ENCODE measurements at regions not wholly inside any gene's neighbourhood (a gene's known extent, or its start where the extent isn't known, plus 50 kb on each side); places are given as distances from the start of the nearest gene placed in this dataset.

DNA sequence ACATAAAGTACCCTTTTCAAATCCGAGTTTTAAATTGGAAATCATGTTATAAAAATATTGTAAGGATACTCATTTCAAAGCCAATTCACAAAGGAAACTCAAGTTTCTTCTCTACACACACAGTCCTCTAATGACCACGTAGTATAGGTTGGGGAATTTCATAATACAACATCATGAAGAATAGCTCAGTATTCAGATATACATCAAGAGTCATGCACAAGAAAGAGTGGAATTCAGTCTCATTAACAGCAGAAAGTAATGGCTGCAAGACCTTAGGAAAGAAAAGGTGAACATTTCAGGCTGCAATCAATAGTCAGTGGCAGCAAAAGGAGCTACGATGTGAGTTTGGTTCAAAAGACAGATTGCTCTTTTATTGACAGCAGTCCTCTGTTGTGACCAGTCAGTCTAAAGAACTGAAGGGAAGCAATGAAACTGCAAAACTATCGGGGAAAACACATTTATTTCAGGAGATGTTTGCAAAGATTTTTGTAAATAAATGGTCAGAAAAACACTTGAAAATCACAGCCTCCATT, 317.2 kb downstream of the IPMK start:
- DNase-seq (ENCODE audit: low spot score) = no peak
- no peak overlapping the region for H2AFZ ChIP-seq
- 80% methylated on average over 4 of the region's 4 CpGs for WGBS (ENCODE audit: low lambda C conversion rate, missing lambda C conversion rate)
- no peaks in the 10 kb centered on the region for H3K36me3 ChIP-seq (replicated peaks; ENCODE audit: insufficient read depth, low read depth)
- H3K4me2 ChIP-seq = no peak overlapping the region
- no peak for TF ChIP-seq EZH2phosphoT487 (IDR thresholded peaks at IDR 0.05; ENCODE audit: low read depth, severe bottlenecking, unreplicated experiment)
- TF ChIP-seq, protein P1, sequence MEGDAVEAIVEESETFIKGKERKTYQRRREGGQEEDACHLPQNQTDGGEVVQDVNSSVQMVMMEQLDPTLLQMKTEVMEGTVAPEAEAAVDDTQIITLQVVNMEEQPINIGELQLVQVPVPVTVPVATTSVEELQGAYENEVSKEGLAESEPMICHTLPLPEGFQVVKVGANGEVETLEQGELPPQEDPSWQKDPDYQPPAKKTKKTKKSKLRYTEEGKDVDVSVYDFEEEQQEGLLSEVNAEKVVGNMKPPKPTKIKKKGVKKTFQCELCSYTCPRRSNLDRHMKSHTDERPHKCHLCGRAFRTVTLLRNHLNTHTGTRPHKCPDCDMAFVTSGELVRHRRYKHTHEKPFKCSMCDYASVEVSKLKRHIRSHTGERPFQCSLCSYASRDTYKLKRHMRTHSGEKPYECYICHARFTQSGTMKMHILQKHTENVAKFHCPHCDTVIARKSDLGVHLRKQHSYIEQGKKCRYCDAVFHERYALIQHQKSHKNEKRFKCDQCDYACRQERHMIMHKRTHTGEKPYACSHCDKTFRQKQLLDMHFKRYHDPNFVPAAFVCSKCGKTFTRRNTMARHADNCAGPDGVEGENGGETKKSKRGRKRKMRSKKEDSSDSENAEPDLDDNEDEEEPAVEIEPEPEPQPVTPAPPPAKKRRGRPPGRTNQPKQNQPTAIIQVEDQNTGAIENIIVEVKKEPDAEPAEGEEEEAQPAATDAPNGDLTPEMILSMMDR (IDR thresholded peaks at IDR 0.05; ENCODE audit: poor library complexity) = no peak
- TF ChIP-seq EZH2 (IDR thresholded peaks at IDR 0.05; ENCODE audit: borderline replicate concordance) = no peak
- no peaks in the 10 kb centered on the region for H4K20me1 ChIP-seq (ENCODE audit: insufficient read depth, poor library complexity, severe bottlenecking)
- no peaks in the 10 kb centered on the region for H3K27me3 ChIP-seq
- no peaks in the 10 kb centered on the region for H3K9me2 ChIP-seq (replicated peaks; ENCODE audit: insufficient read depth)
- H3K27ac ChIP-seq = no peak overlapping the region
- H3K79me2 ChIP-seq = no peaks in the 10 kb centered on the region
- no peak overlapping the region for H3K4me3 ChIP-seq
- H3K9me3 ChIP-seq (ENCODE audit: low read depth) = no peaks in the 10 kb centered on the region
- no peaks in the 10 kb centered on the region for H3K4me1 ChIP-seq (ENCODE audit: insufficient read depth)

DNA sequence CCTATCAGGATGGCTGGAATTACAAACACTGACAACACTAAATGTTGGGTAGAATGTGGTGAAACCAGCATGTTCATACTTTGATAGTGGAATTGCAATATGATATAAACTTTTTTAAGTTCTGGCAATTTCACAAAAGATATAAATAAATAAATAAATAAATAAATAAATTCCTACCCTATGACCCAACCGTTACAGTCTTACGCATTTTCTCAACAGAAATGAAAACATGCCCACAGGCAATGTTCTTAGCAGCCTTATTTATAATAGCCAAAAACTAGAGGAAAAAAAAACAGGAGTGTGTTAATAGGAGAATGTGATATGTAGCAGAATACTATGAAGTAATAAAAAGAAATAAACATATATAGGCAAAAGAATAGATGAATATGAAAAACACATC, 318.9 kb downstream of the IPMK start:
- TF ChIP-seq EZH2 (IDR thresholded peaks at IDR 0.05; ENCODE audit: borderline replicate concordance) = no peak
- TF ChIP-seq, protein P1 (IDR thresholded peaks at IDR 0.05; ENCODE audit: poor library complexity) = no peak
- no peak for TF ChIP-seq EZH2phosphoT487 (IDR thresholded peaks at IDR 0.05; ENCODE audit: low read depth, severe bottlenecking, unreplicated experiment)
- WGBS (ENCODE audit: low lambda C conversion rate, missing lambda C conversion rate) = 90% methylated on average over 2 of the region's 2 CpGs
- no peak overlapping the region for H3K4me2 ChIP-seq

DNA sequence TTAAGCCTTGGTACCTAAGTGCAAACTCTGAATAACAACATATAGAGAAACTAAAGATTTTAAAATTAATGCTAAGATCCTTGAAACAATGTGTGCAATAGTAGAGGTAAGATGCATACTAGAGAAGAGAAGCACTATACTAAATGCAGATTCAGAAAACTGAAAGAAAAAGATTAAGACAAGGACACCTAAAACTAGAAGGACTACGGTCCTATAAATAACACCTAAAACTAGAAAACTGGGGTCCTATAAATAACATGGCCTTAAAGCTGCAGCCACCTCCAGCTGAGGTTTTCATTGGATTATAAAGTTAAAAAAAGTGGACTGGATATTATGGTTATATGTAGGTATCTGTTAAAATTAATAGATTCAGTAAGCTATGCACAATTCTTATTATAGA, 320.9 kb downstream of the IPMK start:
- Histone ChIP-seq H3K9me2 (replicated peaks; ENCODE audit: insufficient read depth) (no peaks in the 10 kb centered on the region), H3K4me1 (ENCODE audit: insufficient read depth) (no peaks in the 10 kb centered on the region), H3K79me2 (no peaks in the 10 kb centered on the region), H2AFZ (no peak overlapping the region), H3K9me3 (ENCODE audit: low read depth) (no peaks in the 10 kb centered on the region), H3K4me3 (no peak overlapping the region), H3K4me2 (no peak overlapping the region), H3K27me3 (no peaks in the 10 kb centered on the region), H3K27ac (no peak overlapping the region), H3K36me3 (replicated peaks; ENCODE audit: insufficient read depth, low read depth) (no peaks in the 10 kb centered on the region), H4K20me1 (ENCODE audit: insufficient read depth, poor library complexity, severe bottlenecking) (no peaks in the 10 kb centered on the region)
- DNase-seq (ENCODE audit: low spot score) = no peak
- TF ChIP-seq, protein P1 (IDR thresholded peaks at IDR 0.05; ENCODE audit: poor library complexity) = no peak
- TF ChIP-seq EZH2 (IDR thresholded peaks at IDR 0.05; ENCODE audit: borderline replicate concordance) (no peak), EZH2phosphoT487 (IDR thresholded peaks at IDR 0.05; ENCODE audit: low read depth, severe bottlenecking, unreplicated experiment) (no peak)
- WGBS (ENCODE audit: low lambda C conversion rate, missing lambda C conversion rate) = 90% methylated on average over 1 of the region's 1 CpG

More for the DNA sequence above, 318.9 kb downstream of the IPMK start:
- no peak overlapping the region for H3K4me3 ChIP-seq
- H3K9me3 ChIP-seq (ENCODE audit: low read depth) = no peaks in the 10 kb centered on the region
- no peak overlapping the region for H3K27ac ChIP-seq
- DNase-seq (ENCODE audit: low spot score) = no peak
- no peaks in the 10 kb centered on the region for H3K79me2 ChIP-seq
- no peaks in the 10 kb centered on the region for H3K36me3 ChIP-seq (replicated peaks; ENCODE audit: insufficient read depth, low read depth)
- no peaks in the 10 kb centered on the region for H4K20me1 ChIP-seq (ENCODE audit: insufficient read depth, poor library complexity, severe bottlenecking)
- no peaks in the 10 kb centered on the region for H3K4me1 ChIP-seq (ENCODE audit: insufficient read depth)
- no peaks in the 10 kb centered on the region for H3K9me2 ChIP-seq (replicated peaks; ENCODE audit: insufficient read depth)
- no peaks in the 10 kb centered on the region for H3K27me3 ChIP-seq
- no peak overlapping the region for H2AFZ ChIP-seq

DNA sequence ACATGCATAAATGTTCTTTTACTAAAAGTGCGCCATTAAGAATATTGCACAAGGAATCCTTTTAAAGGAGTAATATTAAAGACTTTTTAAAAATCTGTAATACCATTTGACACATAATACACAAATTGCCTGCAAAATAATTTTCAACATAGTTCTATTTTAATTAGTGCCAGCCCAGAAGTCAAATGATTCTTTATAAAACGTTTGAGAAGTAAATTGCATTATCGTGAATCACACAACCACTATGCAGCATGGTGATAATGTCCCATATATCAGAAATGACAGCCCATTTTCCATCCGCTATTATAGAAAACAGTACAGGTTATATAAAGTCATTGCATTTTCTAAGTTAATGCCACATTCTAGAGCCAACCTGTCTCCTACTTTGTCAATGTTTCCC, 324.0 kb downstream of the IPMK start:
- H3K4me1 ChIP-seq (ENCODE audit: insufficient read depth) = no peaks in the 10 kb centered on the region
- WGBS (ENCODE audit: low lambda C conversion rate, missing lambda C conversion rate) = 90% methylated on average over 4 of the region's 4 CpGs
- H3K9me2 ChIP-seq (replicated peaks; ENCODE audit: insufficient read depth) = no peaks in the 10 kb centered on the region
- H4K20me1 ChIP-seq (ENCODE audit: insufficient read depth, poor library complexity, severe bottlenecking) = no peaks in the 10 kb centered on the region
- H2AFZ ChIP-seq = no peak overlapping the region
- TF ChIP-seq EZH2phosphoT487 (IDR thresholded peaks at IDR 0.05; ENCODE audit: low read depth, severe bottlenecking, unreplicated experiment) = no peak
- TF ChIP-seq, protein P1 (IDR thresholded peaks at IDR 0.05; ENCODE audit: poor library complexity) = no peak
- no peak overlapping the region for H3K27ac ChIP-seq
- H3K4me2 ChIP-seq = no peak overlapping the region
- no peaks in the 10 kb centered on the region for H3K79me2 ChIP-seq
- H3K9me3 ChIP-seq (ENCODE audit: low read depth) = no peaks in the 10 kb centered on the region
- no peaks in the 10 kb centered on the region for H3K27me3 ChIP-seq
- H3K36me3 ChIP-seq (replicated peaks; ENCODE audit: insufficient read depth, low read depth) = no peaks in the 10 kb centered on the region
- DNase-seq (ENCODE audit: low spot score) = no peak
- H3K4me3 ChIP-seq = no peak overlapping the region

Measured in hepatocyte (in vitro differentiated cells).